ENCODE measurements at regions not wholly inside any gene's neighbourhood (a gene's known extent, or its start where the extent isn't known, plus 50 kb on each side); places are given as distances from the start of the nearest gene placed in this dataset.
A peak's percentile ranks its signal among the peaks of the same experiment; 100 is the strongest.
"Not testable (repeated sequence)": the region's sequence is repeated elsewhere in the genome, so short reads cannot be mapped to it uniquely, and the experiment has no call there.

- DNase-seq (ENCODE audit: low spot score in 2 of 2), result no peak
- peak; percentile 38 to 83 for ATAC-seq
- peaks cover 9 to 19% of the 10 kb centered on the region in 2 donors for H3K36me3 Mint-ChIP-seq
- H3K27ac Mint-ChIP-seq, result no peak overlapping the region
- H3K9me3 Mint-ChIP-seq, result peaks cover 0 to 16% of the 10 kb centered on the region in 2 donors
These were observed 206.8 kb upstream of the SMLR1 start for GRCh38 chr6:130620338-130620781.

- peaks cover 0 to 11% of the 10 kb centered on the region in 2 donors for H3K9me3 Mint-ChIP-seq
- peak; percentile 82 to 92 for ATAC-seq
- H3K27ac Mint-ChIP-seq, result peak overlapping the region in 1 of 2 donors; percentile 24
- H3K36me3 Mint-ChIP-seq, result peaks cover 9 to 13% of the 10 kb centered on the region in 2 donors
- no peak for DNase-seq (ENCODE audit: low spot score in 2 of 2)
These were observed 205.1 kb upstream of the SMLR1 start for GRCh38 chr6:130622142-130622541.

- peaks cover 0 to 11% of the 10 kb centered on the region in 2 donors for H3K9me3 Mint-ChIP-seq
- no peak for DNase-seq (ENCODE audit: low spot score in 2 of 2)
- peaks cover 9 to 13% of the 10 kb centered on the region in 2 donors for H3K36me3 Mint-ChIP-seq
- no peak overlapping the region for H3K27ac Mint-ChIP-seq
- peak in 1 of 2 donors; percentile 6 for ATAC-seq
These were observed 203.2 kb upstream of the SMLR1 start for GRCh38 chr6:130624046-130624445.

GRCh38 chr6:130625825-130626527, 201.2 kb upstream of the SMLR1 start:
- DNase-seq (ENCODE audit: low spot score in 2 of 2) (peak in 1 of 2 donors; percentile 20), ATAC-seq (peak; percentile 81 to 87)
- Mint-ChIP-seq H3K27ac (peak overlapping the region; percentile 44 to 48), H3K36me3 (peaks cover 9 to 13% of the 10 kb centered on the region in 2 donors), H3K9me3 (peaks cover 0 to 11% of the 10 kb centered on the region in 2 donors)

- H3K9me3 Mint-ChIP-seq, result peaks cover 0 to under 1% of the 10 kb centered on the region in 2 donors
- H3K36me3 Mint-ChIP-seq, result peaks cover 0 to 2% of the 10 kb centered on the region in 2 donors
- DNase-seq (ENCODE audit: low spot score in 2 of 2), result no peak
- no peak overlapping the region for H3K27ac Mint-ChIP-seq
- no peak for ATAC-seq
These were observed 198.3 kb upstream of the SMLR1 start for GRCh38 chr6:130628862-130629261.

- H3K27ac Mint-ChIP-seq, result no peak overlapping the region
- H3K9me3 Mint-ChIP-seq, result no peaks in the 10 kb centered on the region
- ATAC-seq (no peak), DNase-seq (ENCODE audit: low spot score in 2 of 2) (no peak)
- no peaks in the 10 kb centered on the region for H3K36me3 Mint-ChIP-seq
These were observed 197.6 kb upstream of the SMLR1 start for GRCh38 chr6:130629640-130630039.

- Mint-ChIP-seq H3K9me3 (peaks cover 8 to 11% of the 10 kb centered on the region in 2 donors), H3K27ac (no peak overlapping the region), H3K36me3 (peaks cover 15% of the 10 kb centered on the region in 2 donors)
- DNase-seq (ENCODE audit: low spot score in 2 of 2) (no peak), ATAC-seq (no peak)
These were observed 194.9 kb upstream of the SMLR1 start for GRCh38 chr6:130632277-130632676.

- Mint-ChIP-seq H3K36me3 (peaks cover 15 to 17% of the 10 kb centered on the region in 2 donors), H3K27ac (no peak overlapping the region), H3K9me3 (peaks cover 8 to 11% of the 10 kb centered on the region in 2 donors)
- DNase-seq (ENCODE audit: low spot score in 2 of 2) (no peak), ATAC-seq (no peak)
These were observed 194.3 kb upstream of the SMLR1 start for GRCh38 chr6:130632897-130633296.

- Mint-ChIP-seq H3K36me3 (peaks cover 13% of the 10 kb centered on the region in 2 donors), H3K9me3 (peaks cover 10 to 14% of the 10 kb centered on the region in 2 donors), H3K27ac (no peak overlapping the region)
- no peak for ATAC-seq
- no peak for DNase-seq (ENCODE audit: low spot score in 2 of 2)
These were observed 183.8 kb upstream of the SMLR1 start for GRCh38 chr6:130643361-130643760.

- no peak for ATAC-seq
- Mint-ChIP-seq H3K9me3 (peaks cover 10% of the 10 kb centered on the region in 2 donors), H3K36me3 (peaks cover 9 to 13% of the 10 kb centered on the region in 2 donors), H3K27ac (no peak overlapping the region)
- no peak for DNase-seq (ENCODE audit: low spot score in 2 of 2)
These were observed 183.0 kb upstream of the SMLR1 start for GRCh38 chr6:130644175-130644574.

GRCh38 chr6:130644769-130645168, 182.4 kb upstream of the SMLR1 start:
- H3K36me3 Mint-ChIP-seq, result peaks cover 9 to 13% of the 10 kb centered on the region in 2 donors
- not testable (repeated sequence) for H3K9me3 Mint-ChIP-seq; ATAC-seq; H3K27ac Mint-ChIP-seq; DNase-seq (ENCODE audit: low spot score in 2 of 2)

GRCh38 chr6:130647246-130647645, 180.0 kb upstream of the SMLR1 start:
- DNase-seq (ENCODE audit: low spot score in 2 of 2), result no peak
- Mint-ChIP-seq H3K36me3 (peaks cover 9 to 17% of the 10 kb centered on the region in 2 donors), H3K9me3 (peaks cover 10 to 20% of the 10 kb centered on the region in 2 donors), H3K27ac (no peak overlapping the region)
- ATAC-seq, result no peak

GRCh38 chr6:130655586-130655985, 171.6 kb upstream of the SMLR1 start:
- Mint-ChIP-seq H3K36me3 (peaks cover 2 to 7% of the 10 kb centered on the region in 2 donors), H3K9me3 (peaks cover 7 to 12% of the 10 kb centered on the region in 2 donors), H3K27ac (no peak overlapping the region)
- ATAC-seq (no peak), DNase-seq (ENCODE audit: low spot score in 2 of 2) (no peak)

GRCh38 chr6:130661077-130661476, 166.1 kb upstream of the SMLR1 start:
- ATAC-seq (no peak), DNase-seq (ENCODE audit: low spot score in 2 of 2) (no peak)
- Mint-ChIP-seq H3K9me3 (peaks cover 0 to 5% of the 10 kb centered on the region in 2 donors), H3K36me3 (no peaks in the 10 kb centered on the region), H3K27ac (peak overlapping the region in 1 of 2 donors; percentile 5)

- DNase-seq (ENCODE audit: low spot score in 2 of 2) (no peak), ATAC-seq (no peak)
These were observed 160.4 kb upstream of the SMLR1 start for GRCh38 chr6:130666786-130667185.

GRCh38 chr6:130670142-130670541, 157.1 kb upstream of the SMLR1 start:
- Mint-ChIP-seq H3K9me3 (peaks cover 0 to 3% of the 10 kb centered on the region in 2 donors), H3K27ac (no peak overlapping the region), H3K36me3 (no peaks in the 10 kb centered on the region)
- no peak for DNase-seq (ENCODE audit: low spot score in 2 of 2)
- ATAC-seq, result no peak

More at GRCh38 chr6:130666786-130667185, 160.4 kb upstream of the SMLR1 start:
- Mint-ChIP-seq H3K9me3 (peaks cover 0 to 5% of the 10 kb centered on the region in 2 donors), H3K27ac (no peak overlapping the region), H3K36me3 (no peaks in the 10 kb centered on the region)

- DNase-seq (ENCODE audit: low spot score in 2 of 2) (no peak), ATAC-seq (no peak)
- peaks cover 0 to under 1% of the 10 kb centered on the region in 2 donors for H3K9me3 Mint-ChIP-seq
- H3K36me3 Mint-ChIP-seq, result peaks cover 0 to 4% of the 10 kb centered on the region in 2 donors
- H3K27ac Mint-ChIP-seq, result no peak overlapping the region
These were observed 156.1 kb upstream of the SMLR1 start for GRCh38 chr6:130671119-130671518.

GRCh38 chr6:130671577-130671976, 155.6 kb upstream of the SMLR1 start:
- no peak for DNase-seq (ENCODE audit: low spot score in 2 of 2)
- no peak for ATAC-seq
- peaks cover 2 to 5% of the 10 kb centered on the region in 2 donors for H3K9me3 Mint-ChIP-seq
- H3K36me3 Mint-ChIP-seq, result peaks cover 4 to 9% of the 10 kb centered on the region in 2 donors
- no peak overlapping the region for H3K27ac Mint-ChIP-seq
